A549 (cell line): ENCODE measurements at regions not wholly inside any gene's neighbourhood (a gene's known extent, or its start where the extent isn't known, plus 50 kb on each side); places are given as distances from the start of the nearest gene placed in this dataset.

Experiments
- ATAC-seq, 2 experiments: fragments of 200-7000 bp in 1 of 2; fragments of >200 bp in 1 of 2; cut with Nextera tagmentation in 1 of 2; cut with Tn5 transposase in 1 of 2; 3 replicates each; pipeline versions ENCODE4 v1.8.0 to v1.9.1; 2018 to 2020; ENCODE audit warnings: mild to moderate bottlenecking in 1 of 2, moderate library complexity in 1 of 2
- CTCF ChIA-PET: fragments of 300-600 bp; sonication (Branson Sonifier 250); formaldehyde crosslinking; extraction: SDS; loops from one replicate; lab custom pipeline; 2021; ENCODE audit warnings: antibody characterized with exemption, inconsistent platforms; lab: Yijun Ruan, JAX
- POLR2A ChIA-PET: fragments of 350-600 bp; formaldehyde crosslinking; extraction: SDS; loops from one replicate; lab custom pipeline; 2021; ENCODE audit warnings: antibody characterized with exemption, inconsistent platforms; lab: Yijun Ruan, JAX
- DNase-seq, 2 experiments: peaks; one replicate each; pipeline versions ENCODE4 v3.0.0 to v3.0.0-alpha.2; 2011 to 2016; ENCODE audit warnings: low read depth in 1 of 2, low spot score in 1 of 2
- FAIRE-seq: peaks from 2 replicates; lab custom pipeline; 2011; peaks lifted over from hg19 to GRCh38; lab: Jason Lieb, UNC
- H3K27ac ChIP-seq, 2 experiments: fragments of >200 bp; sonication (Bioruptor Twin); formaldehyde crosslinking; 3 replicates each; pipeline ENCODE4 v1.5.1; 2016 to 2017
- H3K4me1 ChIP-seq: fragments of >200 bp; sonication (Bioruptor Twin); formaldehyde crosslinking; 3 replicates; pipeline ENCODE4 v1.6.1; 2016
- H3K4me2 ChIP-seq: fragments of >200 bp; sonication (Bioruptor Twin); formaldehyde crosslinking; 3 replicates; pipeline ENCODE4 v1.6.1; 2016
- H3K4me3 ChIP-seq: fragments of >200 bp; sonication (Bioruptor Twin); formaldehyde crosslinking; 3 replicates; pipeline ENCODE4 v1.5.1; 2016
- H3K9me3 ChIP-seq: fragments of >200 bp; sonication (Bioruptor Twin); formaldehyde crosslinking; 3 replicates; pipeline ENCODE4 v1.6.1; 2016
- BHLHE40 ChIP-seq: IDR thresholded peaks from 2 replicates; pipeline ENCODE4 v1.6.1; 2012; ENCODE audit warnings: low read depth, low read length, inconsistent platforms
- CBX8 ChIP-seq: fragments of 200-600 bp; sonication (generic); IDR thresholded peaks from 2 replicates; pipeline ENCODE4 v1.6.1; 2016
- CHD2 ChIP-seq: fragments of 150-350 bp; IDR thresholded peaks from 2 replicates; pipeline ENCODE4 v1.6.1; 2014; ENCODE audit warnings: low read length; ENCODE audit not compliant: partially characterized antibody
- CHD4 ChIP-seq: fragments of 200-600 bp; sonication (generic); IDR thresholded peaks from 2 replicates; pipeline ENCODE4 v1.6.1; 2016; ENCODE audit warnings: antibody characterized with exemption, mild to moderate bottlenecking, borderline replicate concordance
- CTCF ChIP-seq: fragments of >200 bp; sonication (Bioruptor Twin); formaldehyde crosslinking; IDR thresholded peaks from 3 replicates; pipeline ENCODE4 v1.5.1; 2016
- EHF ChIP-seq: fragments of 250-450 bp; sonication (Bioruptor Pico); IDR thresholded peaks from 2 replicates; pipeline ENCODE4 v1.5.0; 2020; ENCODE audit warnings: mild to moderate bottlenecking
- ESRRA ChIP-seq: fragments of 150-350 bp; IDR thresholded peaks from 2 replicates; pipeline ENCODE4 v1.6.1; 2014; ENCODE audit warnings: mild to moderate bottlenecking, low read length, borderline replicate concordance
- FOSB ChIP-seq: fragments of 250-450 bp; sonication (Bioruptor Pico); IDR thresholded peaks from 2 replicates; pipeline ENCODE4 v1.5.0; 2020; ENCODE audit warnings: mild to moderate bottlenecking, moderate library complexity
- FOSL2 ChIP-seq, 2 experiments: fragments of 450-650 bp in 1 of 2; fragments of >200 bp in 1 of 2; sonication (Bioruptor Twin) in 1 of 2; formaldehyde crosslinking; IDR thresholded peaks; 2 replicates each; pipeline versions ENCODE4 v1.5.0 to v1.6.1; 2016 to 2020; ENCODE audit warnings: mild to moderate bottlenecking in 1 of 2, moderate library complexity in 1 of 2
- FOXS1 ChIP-seq: fragments of 250-450 bp; sonication (Bioruptor Pico); IDR thresholded peaks from 2 replicates; pipeline ENCODE4 v1.5.0; 2020; ENCODE audit warnings: mild to moderate bottlenecking, moderate library complexity
- HOXB5 ChIP-seq: fragments of 250-450 bp; sonication (Bioruptor Pico); IDR thresholded peaks from 2 replicates; pipeline ENCODE4 v1.5.0; 2020; ENCODE audit warnings: mild to moderate bottlenecking, moderate library complexity
- JUN ChIP-seq, 2 experiments: fragments of >200 bp; sonication (Bioruptor Twin); formaldehyde crosslinking; IDR thresholded peaks; 2 replicates in 1 of 2; 3 replicates in 1 of 2; pipeline ENCODE4 v1.6.1; 2016 to 2017
- KDM5A ChIP-seq: fragments of 200-600 bp; sonication (generic); IDR thresholded peaks from 2 replicates; pipeline ENCODE4 v1.6.1; 2016; ENCODE audit warnings: antibody characterized with exemption, mild to moderate bottlenecking
- MAFK ChIP-seq: fragments of 450-650 bp; IDR thresholded peaks from 2 replicates; pipeline ENCODE4 v1.6.1; 2014; ENCODE audit not compliant: partially characterized antibody
- MAX ChIP-seq: IDR thresholded peaks from 2 replicates; pipeline ENCODE4 v1.6.1; 2012
- MYC ChIP-seq: IDR thresholded peaks from 2 replicates; pipeline ENCODE4 v1.6.1; 2012; ENCODE audit warnings: mild to moderate bottlenecking, inconsistent platforms, low read length, improper control_type of control experiment, borderline replicate concordance
- NFE2L2 ChIP-seq: fragments of 150-350 bp; conservative IDR thresholded peaks from 2 replicates; pipeline ENCODE4 v1.6.1; 2014; ENCODE audit warnings: low read length
- NPAS2 ChIP-seq: fragments of 250-450 bp; sonication (Bioruptor Pico); IDR thresholded peaks from 2 replicates; pipeline ENCODE4 v1.8.0; 2022; ENCODE audit warnings: mild to moderate bottlenecking, moderate library complexity, borderline replicate concordance
- PHF8 ChIP-seq: fragments of 200-600 bp; sonication (generic); IDR thresholded peaks from 2 replicates; pipeline ENCODE4 v1.6.1; 2016; ENCODE audit warnings: low read depth, mild to moderate bottlenecking, antibody characterized with exemption, moderate library complexity, borderline replicate concordance
- POLR2A ChIP-seq: IDR thresholded peaks from 2 replicates; pipeline ENCODE4 v1.6.1; 2012; ENCODE audit warnings: mild to moderate bottlenecking, low read length
- RARB ChIP-seq: fragments of 250-450 bp; sonication (Bioruptor Pico); IDR thresholded peaks from 2 replicates; pipeline ENCODE4 v1.8.0; 2021; ENCODE audit warnings: mild to moderate bottlenecking, moderate library complexity
- RNF2 ChIP-seq: fragments of 200-600 bp; sonication (generic); IDR thresholded peaks from 2 replicates; pipeline ENCODE4 v1.6.1; 2016; ENCODE audit warnings: low read depth, mild to moderate bottlenecking, antibody characterized with exemption, moderate library complexity, borderline replicate concordance
- SMC3 ChIP-seq: fragments of >200 bp; sonication (Bioruptor Twin); formaldehyde crosslinking; IDR thresholded peaks from 3 replicates; pipeline ENCODE4 v1.6.1; 2018; ENCODE audit warnings: inconsistent platforms
- TP53 ChIP-seq: fragments of 250-450 bp; sonication (Bioruptor Pico); IDR thresholded peaks from 2 replicates; pipeline ENCODE4 v1.5.0; 2021; ENCODE audit warnings: mild to moderate bottlenecking, moderate library complexity
- USF2 ChIP-seq: fragments of 450-650 bp; IDR thresholded peaks from 2 replicates; pipeline ENCODE4 v1.6.1; 2014; ENCODE audit warnings: antibody characterized with exemption
- ZFP36 ChIP-seq: fragments of 450-650 bp; IDR thresholded peaks from 2 replicates; pipeline ENCODE4 v1.6.1; 2014; ENCODE audit warnings: borderline replicate concordance; ENCODE audit not compliant: partially characterized antibody
- WGBS: methylation state at CpG from one replicate; pipeline ENCODE4 v1.1.6; 2017; ENCODE audit errors: missing lambda C conversion rate; 5-methylcytosine and 5-hydroxymethylcytosine counted together

- TF ChIP-seq NPAS2 (CRISPR knock-in tag) (no peak), FOXS1 (no peak), MAX (no peak), PHF8 (no peak), FOSB (CRISPR knock-in tag) (no peak)
Measured at GRCh38 chr2:239804161-239805042, 220.7 kb downstream of the NDUFA10 start (continued).

- TF ChIP-seq FOSL2 (IDR thresholded peaks at IDR 0.05), result no peak
- TF ChIP-seq FOSL2 (CRISPR knock-in tag; IDR thresholded peaks at IDR 0.05), result no peak
- TF ChIP-seq HOXB5 (CRISPR knock-in tag), result no peak
- TF ChIP-seq MYC, result no peak
- TF ChIP-seq CTCF, result no peak
- no peak for TF ChIP-seq JUN (IDR thresholded peaks at IDR 0.05)
- no peak for TF ChIP-seq NFE2L2
- no peak for TF ChIP-seq TP53 (CRISPR knock-in tag)
- CTCF ChIA-PET, result interaction anchor here (1.1 kb wide), 1 partner anchor 50 kb away, joined by 4 read pairs; no protein-coding TSS in a partner anchor
- H3K4me2 ChIP-seq, result no peak overlapping the region
- H3K4me3 ChIP-seq, result no peak overlapping the region
- 66% methylated on average over 13 of the region's 13 CpGs for WGBS
- FAIRE-seq (no peak), DNase-seq (no peak), ATAC-seq (no peak)
- H3K9me3 ChIP-seq, result no peaks in the 10 kb centered on the region; the same call in 2 of the 3 replicates
- POLR2A ChIA-PET, result no interaction called here
- H3K27ac ChIP-seq, result no peak overlapping the region
- no peaks in the 10 kb centered on the region for H3K4me1 ChIP-seq
Measured at GRCh38 chr2:239803766-239804115, 221.4 kb downstream of the NDUFA10 start.

GRCh38 chr2:239803102-239803765, 221.9 kb downstream of the NDUFA10 start:
- ATAC-seq, result no peak
- CTCF ChIA-PET, result interaction anchor here (1.1 kb wide), 1 partner anchor 50 kb away, joined by 4 read pairs; no protein-coding TSS in a partner anchor
- H3K27ac ChIP-seq, result no peak overlapping the region
- no peak for DNase-seq
- FAIRE-seq, result no peak
- POLR2A ChIA-PET, result no interaction called here
- H3K4me1 ChIP-seq, result no peaks in the 10 kb centered on the region
- no peak overlapping the region for H3K4me2 ChIP-seq
- 75% methylated on average over 21 of the region's 21 CpGs for WGBS
- H3K4me3 ChIP-seq, result no peak overlapping the region
- no peaks in the 10 kb centered on the region; the same call in 2 of the 3 replicates for H3K9me3 ChIP-seq
- no peak for TF ChIP-seq FOSB (CRISPR knock-in tag)
- no peak for TF ChIP-seq NPAS2 (CRISPR knock-in tag)
- TF ChIP-seq MYC, result no peak
- TF ChIP-seq USF2, result no peak
- no peak for TF ChIP-seq BHLHE40
- no peak for TF ChIP-seq CHD2
- TF ChIP-seq PHF8, result no peak
- TF ChIP-seq MAFK, result no peak
- TF ChIP-seq RARB (CRISPR knock-in tag), result no peak
- TF ChIP-seq SMC3, result no peak
- no peak for TF ChIP-seq HOXB5 (CRISPR knock-in tag)
- no peak for TF ChIP-seq POLR2A
- TF ChIP-seq KDM5A, result no peak
- no peak for TF ChIP-seq ESRRA
- TF ChIP-seq RNF2, result no peak
- no peak for TF ChIP-seq ZFP36
- TF ChIP-seq CBX8, result no peak
- TF ChIP-seq EHF (CRISPR knock-in tag), result no peak
- TF ChIP-seq CHD4, result no peak
- TF ChIP-seq, all 56 proteins: peak for 0
